ENCODE measurements at regions not wholly inside any gene's neighbourhood (a gene's known extent, or its start where the extent isn't known, plus 50 kb on each side); places are given as distances from the start of the nearest gene placed in this dataset.

- DNase-seq (ENCODE audit: low spot score in 2 of 2, unreplicated experiment in 2 of 2) = peak in 1 of 2 experiments; percentile 26
- Mint-ChIP-seq H3K27me3 (ENCODE audit: low read depth) (peaks cover 8% of the 10 kb centered on the region), H3K36me3 (no peaks in the 10 kb centered on the region), H3K4me1 (peaks cover 5% of the 10 kb centered on the region), H3K27ac (no peak overlapping the region), H3K9me3 (no peaks in the 10 kb centered on the region), H3K4me3 (no peak overlapping the region)
- TF ChIP-seq CTCF (IDR thresholded peaks at IDR 0.05; ENCODE audit: unreplicated experiment) = no peak
These were observed 178.9 kb downstream of the DLL1 start for GRCh38 chr6:170111816-170112582.

GRCh38 chr6:170111141-170111664 lies 179.7 kb downstream of the DLL1 start:
- peaks cover 5% of the 10 kb centered on the region for H3K4me1 Mint-ChIP-seq
- H3K9me3 Mint-ChIP-seq = no peaks in the 10 kb centered on the region
- no peak for TF ChIP-seq CTCF (IDR thresholded peaks at IDR 0.05; ENCODE audit: unreplicated experiment)
- H3K27me3 Mint-ChIP-seq (ENCODE audit: low read depth) = peaks cover 9% of the 10 kb centered on the region
- no peak for DNase-seq (ENCODE audit: low spot score in 2 of 2, unreplicated experiment in 2 of 2)
- H3K36me3 Mint-ChIP-seq = no peaks in the 10 kb centered on the region
- no peak overlapping the region for H3K4me3 Mint-ChIP-seq
- H3K27ac Mint-ChIP-seq = no peak overlapping the region

GRCh38 chr6:170110201-170111140 lies 180.4 kb downstream of the DLL1 start:
- peaks cover under 1% of the 10 kb centered on the region for H3K4me1 Mint-ChIP-seq
- no peak for TF ChIP-seq CTCF (IDR thresholded peaks at IDR 0.05; ENCODE audit: unreplicated experiment)
- H3K4me3 Mint-ChIP-seq = no peak overlapping the region
- no peaks in the 10 kb centered on the region for H3K9me3 Mint-ChIP-seq
- H3K36me3 Mint-ChIP-seq = no peaks in the 10 kb centered on the region
- H3K27me3 Mint-ChIP-seq (ENCODE audit: low read depth) = peaks cover 11% of the 10 kb centered on the region
- peak in 1 of 2 experiments; percentile 34 for DNase-seq (ENCODE audit: low spot score in 2 of 2, unreplicated experiment in 2 of 2)
- no peak overlapping the region for H3K27ac Mint-ChIP-seq

GRCh38 chr6:170108890-170109587 lies 181.8 kb downstream of the DLL1 start:
- DNase-seq (ENCODE audit: low spot score in 2 of 2, unreplicated experiment in 2 of 2) = no peak
- Mint-ChIP-seq H3K27ac (no peak overlapping the region), H3K4me3 (no peak overlapping the region), H3K9me3 (peaks cover 6% of the 10 kb centered on the region), H3K36me3 (no peaks in the 10 kb centered on the region), H3K4me1 (no peaks in the 10 kb centered on the region), H3K27me3 (ENCODE audit: low read depth) (peaks cover 9% of the 10 kb centered on the region)
- TF ChIP-seq CTCF (IDR thresholded peaks at IDR 0.05; ENCODE audit: unreplicated experiment) = no peak

GRCh38 chr6:170108456-170108855 lies 182.4 kb downstream of the DLL1 start:
- no peaks in the 10 kb centered on the region for H3K4me1 Mint-ChIP-seq
- no peak for TF ChIP-seq CTCF (IDR thresholded peaks at IDR 0.05; ENCODE audit: unreplicated experiment)
- no peaks in the 10 kb centered on the region for H3K36me3 Mint-ChIP-seq
- no peak overlapping the region for H3K4me3 Mint-ChIP-seq
- H3K27ac Mint-ChIP-seq = no peak overlapping the region
- DNase-seq (ENCODE audit: low spot score in 2 of 2, unreplicated experiment in 2 of 2) = peak in 1 of 2 experiments; percentile 32
- peaks cover 9% of the 10 kb centered on the region for H3K27me3 Mint-ChIP-seq (ENCODE audit: low read depth)
- peaks cover 6% of the 10 kb centered on the region for H3K9me3 Mint-ChIP-seq
